ENCODE measurements at regions not wholly inside any gene's neighbourhood (a gene's known extent, or its start where the extent isn't known, plus 50 kb on each side); places are given as distances from the start of the nearest gene placed in this dataset.
"Not testable (repeated sequence)": the region's sequence is repeated elsewhere in the genome, so short reads cannot be mapped to it uniquely, and the experiment has no call there.

DNA sequence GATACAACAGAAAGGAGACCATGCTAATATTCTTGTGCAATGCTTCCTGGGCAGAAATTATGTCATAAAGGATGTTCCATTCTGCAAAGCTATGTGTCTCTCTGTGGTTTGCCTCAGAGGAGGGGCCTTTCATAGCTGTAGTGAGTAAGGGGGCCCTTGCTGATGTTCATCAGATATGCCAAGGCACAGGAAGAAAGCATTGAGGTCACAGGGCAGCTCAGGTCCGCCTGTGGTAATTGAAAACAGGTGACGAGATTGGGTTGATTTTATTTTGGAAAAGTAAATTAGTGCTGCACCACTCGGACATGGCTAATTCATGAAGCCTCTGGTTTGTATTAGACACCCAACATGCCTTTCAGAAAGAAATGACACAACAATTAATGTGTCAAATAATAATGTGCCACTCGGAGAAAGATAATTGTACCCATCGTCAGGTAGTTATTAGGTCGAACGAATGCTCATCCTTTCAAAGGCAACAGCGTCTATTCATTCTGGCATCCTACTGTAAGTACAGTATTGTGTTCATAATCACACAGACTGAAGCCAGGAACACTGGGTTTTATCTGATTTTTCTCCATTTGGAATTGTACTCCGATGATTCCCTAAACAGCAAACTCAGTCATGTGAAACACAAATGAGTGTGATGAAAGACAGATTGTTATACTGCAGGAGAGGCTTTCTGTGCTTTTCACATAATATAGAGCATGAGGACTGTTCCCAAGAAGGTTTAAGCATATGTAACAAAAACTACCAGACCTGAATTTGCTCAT, 421.6 kb upstream of the KLF12 start:
- DNase-seq = no peak

DNA sequence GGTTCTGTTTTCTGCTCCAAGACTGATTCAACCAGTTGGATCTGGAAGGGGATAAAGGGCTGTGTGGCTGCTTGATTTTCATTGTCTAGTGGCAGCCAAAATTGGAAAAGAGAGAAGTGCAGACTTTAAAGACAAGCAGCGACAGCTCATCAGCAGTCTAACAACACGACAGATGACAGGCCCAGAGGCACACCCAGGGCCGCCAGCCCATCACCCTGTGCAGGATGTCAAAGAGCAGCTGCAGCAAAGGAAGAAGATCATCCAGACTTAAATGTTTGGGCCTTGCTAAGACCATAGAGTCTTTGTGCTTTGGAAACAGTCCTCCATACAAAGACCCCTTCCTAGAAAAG, 421.0 kb upstream of the KLF12 start:
- no peak for DNase-seq

DNA sequence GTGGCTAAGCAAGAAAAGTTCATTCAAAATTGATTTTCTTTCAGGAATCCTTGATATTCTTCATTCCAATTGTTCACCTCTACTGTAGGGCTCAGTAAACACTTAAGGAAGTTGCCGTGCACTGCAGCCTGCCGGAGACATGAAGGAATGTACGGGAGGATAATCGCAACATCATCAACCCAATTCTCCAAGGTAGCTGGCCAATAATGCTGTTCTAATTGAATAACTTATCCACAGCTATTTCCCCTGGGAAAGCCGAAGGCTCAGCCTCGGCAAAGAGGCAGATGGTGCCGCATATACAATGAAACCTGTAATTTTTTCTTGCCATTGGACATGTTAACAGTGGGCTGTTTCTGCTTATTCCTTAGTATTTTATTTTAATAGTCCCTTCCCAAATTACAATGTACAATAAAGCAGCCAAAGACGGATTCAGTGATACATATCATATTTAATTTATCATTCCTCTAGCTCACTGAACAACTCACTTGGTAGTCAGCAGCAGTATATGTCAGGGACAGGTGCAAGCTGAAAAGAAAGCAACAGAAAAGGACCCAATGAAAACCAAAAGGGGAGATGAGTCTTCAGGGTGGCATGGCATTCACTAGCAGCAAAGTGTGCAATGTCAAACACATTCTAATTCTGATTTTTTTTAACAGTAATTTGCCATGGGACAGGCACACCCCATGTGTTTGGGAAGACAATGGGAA, 420.5 kb upstream of the KLF12 start:
- no peak for DNase-seq

DNA sequence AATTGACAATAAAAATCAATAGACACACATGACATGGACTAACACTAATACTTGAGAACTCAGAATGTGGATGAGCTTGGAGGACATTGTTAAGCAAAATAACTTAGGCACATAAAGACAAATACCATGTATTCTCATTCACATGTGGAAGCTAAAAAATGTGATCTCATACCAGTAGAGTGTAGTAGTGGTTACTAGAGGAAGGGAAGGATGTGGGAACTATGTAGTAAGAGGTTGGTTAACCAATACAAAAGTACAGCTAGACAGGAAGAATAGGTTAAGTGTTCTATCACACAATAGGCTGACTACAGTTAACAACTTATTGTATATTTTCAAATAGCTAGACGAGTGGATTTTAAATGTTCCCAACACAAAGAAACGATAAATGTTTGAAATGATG, 415.8 kb upstream of the KLF12 start:
- DNase-seq = no peak

DNA sequence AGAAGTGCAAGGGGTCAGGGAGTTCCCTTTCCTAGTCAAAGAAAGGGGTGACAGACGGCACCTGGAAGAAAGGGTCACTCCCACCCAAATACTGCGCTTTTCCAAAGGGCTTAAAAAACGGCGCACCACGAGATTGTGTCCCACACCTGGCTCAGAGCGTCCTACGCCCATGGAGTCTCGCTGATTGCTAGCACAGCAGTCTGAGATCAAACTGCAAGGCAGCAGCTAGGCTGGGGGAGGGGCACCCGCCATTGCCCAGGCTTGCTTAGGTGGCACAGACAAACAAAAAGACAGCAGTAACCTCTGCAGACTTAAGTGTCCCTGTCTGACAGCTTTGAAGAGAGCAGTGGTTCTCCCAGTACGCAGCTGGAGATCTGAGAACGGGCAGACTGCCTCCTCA, 402.4 kb upstream of the KLF12 start:
- not testable (repeated sequence) for DNase-seq

DNA sequence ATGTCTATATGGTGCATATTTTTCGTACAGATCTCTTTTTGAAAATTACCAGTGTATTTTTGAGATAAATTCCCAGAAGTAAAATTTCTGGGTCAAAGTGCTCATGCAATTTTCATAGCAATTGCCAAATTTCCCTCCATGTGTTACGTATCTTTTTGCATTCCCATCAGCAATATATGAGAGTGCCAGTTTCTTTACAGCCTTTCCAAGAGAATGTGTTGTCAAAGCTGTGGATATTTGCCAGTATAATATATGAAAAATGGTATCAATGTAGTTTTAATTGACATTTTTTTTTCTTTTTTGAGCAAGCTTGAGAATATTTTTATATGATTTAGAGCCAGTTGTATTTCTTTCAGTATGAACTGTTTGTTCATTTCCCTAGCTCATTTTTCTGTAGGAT, 399.0 kb upstream of the KLF12 start:
- DNase-seq = no peak

DNA sequence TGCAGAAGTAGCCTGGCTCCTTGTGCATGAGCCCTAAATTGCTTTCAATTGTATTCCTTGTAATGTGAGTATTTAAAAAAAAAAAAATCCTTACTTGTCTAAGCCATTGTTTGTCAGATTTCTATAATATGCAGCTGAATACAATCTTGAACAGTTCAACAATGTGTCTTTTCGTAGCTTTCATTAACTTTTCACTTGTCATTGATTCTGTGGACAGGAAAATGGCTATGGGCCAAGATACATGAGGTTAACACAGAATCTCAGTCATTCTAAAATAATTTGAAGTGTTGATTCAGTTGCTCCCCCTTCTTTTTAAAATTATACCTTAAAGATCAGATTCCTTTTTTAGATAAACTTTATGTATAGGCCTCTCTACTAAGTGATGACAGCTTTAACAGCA, 395.8 kb upstream of the KLF12 start:
- no peak for DNase-seq

DNA sequence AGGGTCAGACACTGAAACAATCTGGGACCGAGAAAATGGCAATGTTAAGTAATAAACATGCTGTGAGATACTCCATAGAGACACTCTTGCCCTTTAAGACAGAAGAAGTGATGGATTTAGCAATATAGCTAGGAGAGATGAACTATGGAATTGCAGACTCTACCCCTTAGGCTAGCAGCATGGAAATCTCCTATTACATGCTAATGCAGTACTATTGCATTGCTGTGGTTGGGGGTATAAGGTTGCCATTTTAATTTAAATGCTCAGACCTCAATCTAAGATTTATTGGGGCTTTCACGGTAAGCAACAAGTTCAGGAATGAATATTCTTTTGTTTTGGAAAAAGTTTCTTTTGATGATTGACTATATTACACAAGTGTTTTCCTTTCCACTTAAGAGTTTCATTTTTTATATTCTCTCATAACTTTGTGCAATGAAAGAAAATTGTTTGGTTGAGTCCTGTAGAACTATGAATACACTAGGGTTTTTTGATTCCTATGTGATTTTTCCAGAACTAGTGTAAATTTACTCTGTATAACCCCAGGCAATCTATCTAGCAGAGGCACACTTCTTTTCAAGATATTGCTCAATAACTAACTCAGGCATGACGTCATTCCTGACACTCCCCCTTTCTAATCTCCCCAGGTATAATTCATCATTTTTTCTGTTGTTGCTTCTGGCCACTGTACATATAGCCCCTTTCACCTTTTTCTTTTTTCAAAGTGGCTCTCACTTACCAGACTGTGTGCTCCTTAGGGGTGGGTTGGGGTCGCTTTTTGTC, 394.7 kb upstream of the KLF12 start:
- DNase-seq = no peak

DNA sequence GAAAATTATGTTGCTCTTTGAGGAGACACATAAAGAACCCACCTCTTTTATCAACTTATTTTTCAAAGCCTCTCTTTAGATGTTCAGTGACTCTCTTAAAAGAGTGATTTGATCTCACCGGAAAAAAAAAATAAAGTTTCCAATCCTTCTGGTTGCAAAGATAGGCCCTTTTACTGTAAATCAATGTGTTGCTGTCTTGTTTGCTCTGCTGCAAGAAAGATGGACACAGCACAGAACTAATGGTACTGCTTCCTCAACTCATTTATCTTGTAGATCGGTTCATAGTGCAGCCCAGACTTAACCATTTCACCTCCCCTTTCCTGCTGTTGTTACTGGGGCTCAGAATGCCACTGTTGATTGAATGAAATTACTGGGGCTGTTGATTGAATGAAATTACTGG, 388.9 kb upstream of the KLF12 start:
- DNase-seq = no peak

DNA sequence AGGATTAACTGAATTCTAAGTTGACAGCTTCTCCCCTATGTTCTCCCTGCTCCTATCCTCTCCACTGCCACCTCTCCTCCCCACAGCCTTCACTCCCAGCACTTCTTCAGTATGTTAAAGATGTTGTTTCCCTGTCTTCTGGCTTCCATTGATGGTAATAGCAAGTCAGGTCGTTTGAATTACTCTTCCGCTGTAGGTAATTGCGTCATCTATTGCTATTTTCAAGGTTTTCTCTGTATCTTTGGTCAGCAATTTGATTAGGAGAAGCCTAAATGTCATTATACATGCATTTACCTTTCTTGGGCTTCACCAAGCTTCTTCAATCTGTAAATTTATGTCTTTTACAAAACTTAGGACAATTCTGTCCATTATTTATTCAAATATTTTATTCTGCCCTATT, 377.3 kb upstream of the KLF12 start:
- DNase-seq = no peak

DNA sequence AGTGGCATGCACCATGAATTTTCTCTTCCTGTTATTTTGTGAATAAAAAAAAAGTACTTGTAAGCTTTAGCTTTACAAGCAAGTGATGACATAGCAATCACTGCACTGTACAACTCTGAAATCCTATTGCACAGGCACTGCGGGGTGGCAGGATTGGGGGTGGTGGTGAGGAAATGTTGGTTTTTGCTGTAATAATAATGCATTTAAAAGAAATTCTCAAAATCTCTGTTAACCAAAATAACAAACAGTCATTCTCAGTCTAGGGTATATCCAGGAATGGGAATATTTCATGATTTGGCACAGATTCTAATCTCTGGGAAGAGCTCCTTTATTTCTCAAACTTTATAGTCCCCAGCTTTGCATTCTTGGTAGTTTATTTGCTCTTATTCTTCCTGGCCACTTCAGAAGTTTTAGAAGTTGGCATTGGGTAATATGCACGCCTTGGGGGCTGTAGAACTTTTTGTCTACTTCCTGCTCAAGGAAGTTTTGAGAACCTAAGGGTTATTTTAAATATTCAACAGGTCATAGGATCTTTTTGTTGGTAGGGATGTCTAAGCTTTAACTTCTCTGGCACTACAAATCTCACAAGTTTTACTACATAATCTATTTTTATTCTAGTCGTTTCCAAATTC, 353.0 kb upstream of the KLF12 start:
- DNase-seq = no peak

DNA sequence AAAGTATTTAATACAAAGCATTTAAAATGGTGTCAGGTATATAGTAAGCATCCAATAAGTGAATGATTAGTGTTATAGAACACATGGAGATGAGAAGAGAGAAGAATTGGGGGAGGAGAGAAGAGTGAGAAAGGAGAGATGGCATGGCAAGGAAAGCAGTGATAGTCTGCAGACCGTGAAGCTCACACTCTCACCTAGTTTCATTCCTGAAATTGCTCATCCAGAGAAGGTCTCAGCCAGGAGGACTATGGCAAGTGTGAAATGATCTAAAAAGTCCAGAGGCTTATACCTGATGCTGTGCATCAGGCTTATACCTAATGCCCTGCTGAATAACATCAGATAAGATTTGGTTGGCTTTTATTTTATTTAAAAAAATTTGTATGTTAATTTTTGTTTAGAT, 351.6 kb upstream of the KLF12 start:
- no peak for DNase-seq

DNA sequence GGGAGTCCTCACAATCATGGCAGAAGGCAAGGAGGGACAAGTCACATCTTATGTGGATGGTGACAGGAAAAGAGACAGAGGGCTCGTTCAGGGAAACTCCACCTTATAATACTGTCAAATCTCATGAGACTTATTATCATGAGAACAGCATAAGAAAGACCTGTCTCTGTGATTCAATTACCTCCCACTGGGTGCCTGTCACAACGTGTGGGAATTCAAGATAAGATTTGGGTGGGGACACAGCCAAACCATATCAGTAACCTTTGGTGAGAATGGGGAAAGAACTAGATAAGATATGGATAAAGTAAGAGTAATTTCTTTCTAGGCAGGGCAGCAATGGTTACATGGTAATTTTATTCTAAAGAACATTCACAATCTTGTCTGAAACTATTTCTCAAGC, 344.9 kb upstream of the KLF12 start:
- no peak for DNase-seq

DNA sequence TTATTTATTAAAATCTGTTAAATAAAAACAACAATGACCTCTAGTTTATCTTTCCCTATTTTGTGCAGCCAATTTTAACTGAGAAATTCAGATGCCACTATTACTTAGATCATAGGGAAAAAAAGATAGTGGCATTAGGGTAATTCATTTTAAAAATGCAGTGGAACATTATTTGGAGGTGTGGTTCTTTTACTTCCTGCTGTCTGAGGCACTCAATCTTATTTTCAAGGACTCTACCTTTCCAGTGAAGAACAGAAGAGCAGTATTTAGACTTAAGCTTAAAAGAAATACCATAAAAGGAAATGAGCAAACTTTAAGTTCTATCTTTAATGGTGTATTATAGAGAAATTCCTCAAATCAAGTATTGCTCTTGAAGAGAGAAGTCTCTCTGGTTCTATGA, 342.6 kb upstream of the KLF12 start:
- DNase-seq = no peak

DNA sequence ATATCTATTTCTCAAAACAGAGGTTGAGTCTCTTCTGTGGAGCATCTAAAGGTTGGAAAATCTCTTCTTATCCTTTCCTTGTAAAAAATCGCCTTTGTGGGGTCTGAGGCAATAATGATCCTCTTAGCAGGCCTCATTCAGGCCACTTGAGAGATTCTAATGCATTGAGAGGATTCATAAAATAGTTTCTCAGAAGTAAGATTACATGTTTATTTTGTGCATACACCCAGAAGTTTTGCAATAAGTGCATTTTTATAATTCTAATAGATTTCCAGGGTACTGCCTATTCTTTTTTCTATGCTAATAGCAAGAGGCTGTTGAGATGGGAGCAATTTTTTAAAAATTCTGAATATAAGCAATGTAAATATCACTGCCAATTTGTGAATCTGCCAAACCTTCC, 342.2 kb upstream of the KLF12 start:
- no peak for DNase-seq

DNA sequence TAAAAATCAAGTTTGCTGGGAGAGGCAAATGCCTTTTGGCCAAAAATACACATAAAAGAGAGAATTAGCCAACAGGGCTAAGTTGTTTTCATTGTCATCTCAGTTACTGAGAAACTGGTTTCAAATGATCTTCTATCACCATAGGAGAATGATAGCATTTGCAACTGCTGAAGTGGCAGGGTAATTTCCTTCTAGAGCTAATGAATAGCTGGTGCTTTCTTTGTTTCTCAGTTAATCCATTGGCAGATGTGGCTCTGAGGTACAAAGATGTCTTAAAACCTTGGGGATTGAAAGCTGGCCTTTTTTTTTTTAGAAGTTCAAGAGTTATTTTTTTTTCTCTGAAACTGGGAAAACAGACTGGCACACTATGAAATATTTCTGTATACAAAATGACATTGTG, 332.7 kb upstream of the KLF12 start:
- DNase-seq = no peak

DNA sequence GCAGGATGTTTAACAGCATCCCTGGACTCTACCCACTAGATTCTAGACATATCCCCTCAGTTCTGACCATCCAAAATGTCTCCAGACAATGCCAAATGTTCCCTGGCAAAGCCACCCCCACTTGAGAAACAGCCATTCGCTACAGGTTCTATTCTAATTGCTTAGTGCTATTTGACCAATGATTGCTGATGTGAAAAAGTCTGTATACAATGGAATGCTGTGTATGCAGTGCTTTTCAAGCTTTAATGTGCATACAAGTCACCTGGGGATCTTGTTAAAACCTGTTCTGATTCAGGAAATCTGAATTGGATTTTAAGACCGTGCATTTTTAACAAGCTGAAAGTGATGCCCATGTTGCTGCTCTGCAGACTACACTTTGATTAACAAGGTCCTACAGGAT, 331.8 kb upstream of the KLF12 start:
- DNase-seq = no peak

DNA sequence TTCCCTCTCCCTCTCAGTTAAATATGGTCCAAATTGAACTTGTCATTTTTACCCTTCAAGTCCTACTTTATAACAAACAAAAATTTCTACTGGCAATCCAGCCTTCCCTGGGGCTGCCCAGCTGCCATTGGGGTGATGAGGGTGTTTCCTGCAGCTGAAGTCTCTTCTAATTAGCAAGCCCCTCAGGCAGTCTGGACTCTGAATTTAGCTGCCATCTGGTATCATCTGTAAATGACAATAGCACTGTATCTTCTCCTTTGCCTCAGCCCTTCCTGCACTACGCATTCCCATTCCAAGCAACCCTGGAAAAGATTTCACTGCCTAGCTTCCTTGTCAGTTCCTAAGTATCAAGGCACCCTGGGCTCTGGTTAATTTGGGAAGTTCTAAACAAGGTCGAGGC, 331.1 kb upstream of the KLF12 start:
- DNase-seq = no peak

DNA sequence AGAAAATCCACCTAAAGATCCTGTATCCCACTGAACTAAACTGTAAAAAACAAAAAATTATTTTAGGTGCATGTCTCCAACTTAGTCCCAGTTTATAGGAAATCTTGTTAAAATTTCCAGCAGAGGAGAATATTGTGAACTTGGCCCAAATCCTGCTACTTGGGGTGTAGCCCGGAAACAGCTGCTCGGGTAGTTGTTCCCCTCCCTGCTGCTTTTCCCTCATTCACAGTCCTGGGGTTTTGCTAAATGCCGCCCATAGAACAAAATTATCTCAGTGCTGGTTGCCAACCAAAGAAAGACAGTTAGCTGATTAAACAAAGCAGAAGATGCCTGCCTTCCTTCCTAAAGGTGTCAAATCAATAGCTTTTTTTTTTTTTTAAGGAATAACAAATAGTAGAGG, 330.5 kb upstream of the KLF12 start:
- no peak for DNase-seq

DNA sequence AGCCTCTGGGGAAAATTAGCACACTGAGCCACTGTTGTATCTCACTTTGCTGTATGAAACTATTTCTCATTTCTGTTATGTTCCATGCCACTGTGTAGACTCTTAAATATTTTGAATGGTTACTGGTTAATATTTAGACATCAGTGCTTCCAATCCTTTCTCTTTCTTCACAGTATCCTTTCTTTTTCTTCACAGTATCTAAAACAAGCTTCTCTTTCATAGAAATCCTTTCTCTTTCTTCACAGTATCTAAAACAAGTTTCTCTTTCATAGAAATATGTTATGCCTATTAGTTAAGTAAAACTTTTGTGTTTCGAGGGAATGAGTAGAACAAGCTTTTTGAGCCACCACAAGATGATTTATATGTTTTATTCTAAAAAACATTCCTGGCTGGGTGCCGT, 326.8 kb upstream of the KLF12 start:
- DNase-seq = no peak

DNA sequence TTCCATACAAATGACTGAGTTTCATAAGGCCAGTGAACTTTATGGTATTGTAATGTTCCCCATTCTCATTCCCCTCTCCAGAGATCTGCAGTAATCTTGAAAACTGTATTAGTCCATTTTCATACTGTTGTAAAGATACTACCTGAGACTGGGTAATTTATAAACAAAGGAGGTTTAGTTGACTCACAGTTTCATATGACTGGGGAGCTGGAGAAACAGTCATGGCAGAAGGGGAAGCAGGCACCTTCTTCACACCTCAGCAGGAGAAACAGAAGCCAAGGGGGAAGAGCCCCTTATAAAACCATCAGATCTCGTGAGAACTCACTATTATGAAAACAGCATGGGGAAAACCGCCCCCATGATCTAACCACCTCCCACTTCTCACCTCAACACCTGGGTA, 318.7 kb upstream of the KLF12 start:
- no peak for DNase-seq

DNA sequence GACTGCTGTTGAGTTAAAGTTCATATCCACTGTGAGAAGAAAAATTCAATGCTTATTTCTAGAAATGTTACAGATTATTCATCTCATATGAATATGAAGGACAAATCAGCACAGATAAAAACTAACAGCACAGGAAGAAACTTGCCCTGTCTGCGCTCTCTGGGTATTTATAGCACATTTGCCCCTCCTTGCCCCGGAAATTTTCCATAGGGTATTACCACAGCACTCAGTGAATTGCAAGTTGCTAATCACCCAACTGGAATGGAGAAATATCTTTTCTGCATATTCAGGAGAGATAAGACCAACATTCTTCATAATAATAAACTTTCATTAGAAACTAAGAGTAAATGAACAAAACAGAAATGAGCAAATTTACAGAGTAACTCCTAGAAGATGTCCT, 318.0 kb upstream of the KLF12 start:
- no peak for DNase-seq

DNA sequence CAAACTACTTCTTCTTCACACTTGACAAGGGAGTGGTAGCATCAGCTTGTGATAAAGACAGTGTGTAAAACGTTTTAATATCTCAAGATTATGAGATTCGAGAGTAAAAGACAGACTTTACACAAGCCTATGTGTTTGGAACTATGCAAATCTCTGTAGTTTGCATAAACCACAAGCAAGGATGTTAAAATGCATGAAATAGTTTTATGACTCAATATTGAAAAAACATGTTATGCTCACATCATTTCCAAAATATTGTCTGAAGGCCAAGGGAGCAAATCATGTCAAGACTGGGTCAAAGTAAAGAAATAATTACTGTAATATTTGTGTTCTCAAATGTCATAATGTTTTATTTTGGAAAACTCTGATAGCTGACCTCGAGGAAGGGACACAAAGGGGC, 316.8 kb upstream of the KLF12 start:
- no peak for DNase-seq

DNA sequence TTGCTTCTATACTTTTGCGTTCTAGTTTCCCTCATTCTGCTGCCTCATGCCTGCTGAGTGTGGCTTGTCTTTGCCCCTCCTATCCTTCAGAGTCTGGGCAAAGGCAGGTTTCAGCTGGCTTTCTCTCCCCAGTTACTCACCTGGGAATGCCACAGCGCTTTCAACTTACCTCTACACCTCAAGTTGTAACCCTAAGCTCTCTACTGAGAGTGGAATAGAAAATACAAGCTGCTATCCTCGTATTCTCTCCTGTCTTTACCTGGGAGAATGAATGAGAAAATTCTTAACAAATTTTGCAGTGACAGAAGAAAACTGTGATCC, 316.3 kb upstream of the KLF12 start:
- no peak for DNase-seq
